ENCODE measurements at regions not wholly inside any gene's neighbourhood (a gene's known extent, or its start where the extent isn't known, plus 50 kb on each side); places are given as distances from the start of the nearest gene placed in this dataset.
A peak's percentile ranks its signal among the peaks of the same experiment; 100 is the strongest.

GRCh38 chr6:87922196-87922946 lies 125.3 kb upstream of the SPACA1 start:
- H3K27me3 ChIP-seq (replicated peaks in 1 of 7): no peaks in the 10 kb centered on the region
- TF ChIP-seq POLR2AphosphoS5 (IDR thresholded peaks at IDR 0.05): no peak
- TF ChIP-seq POLR2A (IDR thresholded peaks at IDR 0.05): no peak
- TF ChIP-seq CTCF (IDR thresholded peaks at IDR 0.05 in 8 of 11, conservative IDR thresholded peaks at IDR 0.05 in 3 of 11): no peak
- WGBS, 5 donors: 72 to 92% (median 77%) methylated on average over 2 of the region's 2 CpGs
- no peaks in the 10 kb centered on the region for H3K36me3 ChIP-seq
- H3K4me1 ChIP-seq: peaks cover 0 to 79% (median 42%) of the 10 kb centered on the region in 6 donors
- H3K4me3 ChIP-seq: no peak overlapping the region
- peak overlapping the region in 4 of 8 donors; percentile 64 to 82 (median 75) for H3K27ac ChIP-seq
- no peaks in the 10 kb centered on the region for H3K9me3 ChIP-seq
- no peak for DNase-seq
- intact Hi-C loops (cut with DNase I; ENCODE audit: low total_unique reads): loop anchor here (10.0 kb wide), 1 partner anchor 862 kb away; no protein-coding TSS in a partner anchor

- no peak for DNase-seq
- Histone ChIP-seq H3K27ac (no peak overlapping the region), H3K27me3 (replicated peaks in 1 of 7) (no peaks in the 10 kb centered on the region), H3K9me3 (peaks cover 0 to 8% (median 5%) of the 10 kb centered on the region in 8 donors), H3K36me3 (no peaks in the 10 kb centered on the region), H3K4me3 (no peak overlapping the region), H3K4me1 (peaks cover 0 to 72% (median 40%) of the 10 kb centered on the region in 6 donors)
- 94 to 100% (median 99%) methylated on average over 1 of the region's 1 CpG for WGBS, 5 donors
- intact Hi-C loops (cut with DNase I; ENCODE audit: low total_unique reads): loop anchor here (10.0 kb wide), 1 partner anchor 864 kb away; no protein-coding TSS in a partner anchor
- no peak for TF ChIP-seq CTCF (IDR thresholded peaks at IDR 0.05 in 8 of 11, conservative IDR thresholded peaks at IDR 0.05 in 3 of 11)
- no peak for TF ChIP-seq POLR2AphosphoS5 (IDR thresholded peaks at IDR 0.05)
- no peak for TF ChIP-seq POLR2A (IDR thresholded peaks at IDR 0.05)
Observed at GRCh38 chr6:87921034-87921433, 126.6 kb upstream of the SPACA1 start.

GRCh38 chr6:87920245-87920644 lies 127.4 kb upstream of the SPACA1 start:
- TF ChIP-seq POLR2A (IDR thresholded peaks at IDR 0.05) (no peak), CTCF (IDR thresholded peaks at IDR 0.05 in 8 of 11, conservative IDR thresholded peaks at IDR 0.05 in 3 of 11) (no peak), POLR2AphosphoS5 (IDR thresholded peaks at IDR 0.05) (no peak)
- Histone ChIP-seq H3K27me3 (replicated peaks in 1 of 7) (no peaks in the 10 kb centered on the region), H3K36me3 (no peaks in the 10 kb centered on the region), H3K9me3 (peaks cover 0 to 11% (median 6%) of the 10 kb centered on the region in 8 donors), H3K27ac (no peak overlapping the region), H3K4me3 (no peak overlapping the region), H3K4me1 (peaks cover 0 to 64% (median 33%) of the 10 kb centered on the region in 6 donors)
- DNase-seq: no peak
- intact Hi-C loops (cut with DNase I; ENCODE audit: low total_unique reads): loop anchor here (10.0 kb wide), 1 partner anchor 865 kb away; no protein-coding TSS in a partner anchor
- 64 to 93% (median 83%) methylated on average over 3 of the region's 3 CpGs for WGBS, 5 donors

DNA sequence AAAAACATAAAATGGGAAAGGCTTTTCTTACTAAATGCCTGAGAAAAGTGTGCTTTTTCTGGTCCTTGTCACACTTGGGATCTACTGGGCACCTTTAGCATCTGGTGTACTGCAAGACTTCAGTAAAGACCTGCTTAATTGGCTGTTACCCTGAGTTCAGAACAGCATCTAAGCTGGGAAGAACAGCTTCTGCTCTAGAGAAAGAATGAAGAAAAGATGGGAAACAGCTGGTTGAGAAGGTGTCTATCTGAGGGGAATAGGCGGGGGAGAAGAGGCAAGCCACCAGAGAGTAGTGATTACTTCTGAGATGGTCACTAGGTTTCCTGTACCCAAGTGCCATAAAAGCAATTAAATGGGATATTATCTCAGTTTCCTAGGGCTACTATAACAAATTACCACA lies 128.2 kb upstream of the SPACA1 start:
- Histone ChIP-seq H3K36me3 (no peaks in the 10 kb centered on the region), H3K4me1 (peaks cover 0 to 56% (median 24%) of the 10 kb centered on the region in 6 donors), H3K27ac (no peak overlapping the region), H3K9me3 (peaks cover 0 to 11% (median 6%) of the 10 kb centered on the region in 8 donors), H3K27me3 (replicated peaks in 1 of 7) (no peaks in the 10 kb centered on the region), H3K4me3 (no peak overlapping the region)
- no peak for TF ChIP-seq CTCF (IDR thresholded peaks at IDR 0.05 in 8 of 11, conservative IDR thresholded peaks at IDR 0.05 in 3 of 11)
- no peak for TF ChIP-seq POLR2A (IDR thresholded peaks at IDR 0.05)
- no peak for TF ChIP-seq POLR2AphosphoS5 (IDR thresholded peaks at IDR 0.05)
- WGBS, 5 donors: 86 to 100% (median 94%) methylated on average over 1 of the region's 1 CpG
- intact Hi-C loops (cut with DNase I; ENCODE audit: low total_unique reads): no loop called here
- DNase-seq: no peak
